ENCODE measurements at regions not wholly inside any gene's neighbourhood (a gene's known extent, or its start where the extent isn't known, plus 50 kb on each side); places are given as distances from the start of the nearest gene placed in this dataset.

DNA sequence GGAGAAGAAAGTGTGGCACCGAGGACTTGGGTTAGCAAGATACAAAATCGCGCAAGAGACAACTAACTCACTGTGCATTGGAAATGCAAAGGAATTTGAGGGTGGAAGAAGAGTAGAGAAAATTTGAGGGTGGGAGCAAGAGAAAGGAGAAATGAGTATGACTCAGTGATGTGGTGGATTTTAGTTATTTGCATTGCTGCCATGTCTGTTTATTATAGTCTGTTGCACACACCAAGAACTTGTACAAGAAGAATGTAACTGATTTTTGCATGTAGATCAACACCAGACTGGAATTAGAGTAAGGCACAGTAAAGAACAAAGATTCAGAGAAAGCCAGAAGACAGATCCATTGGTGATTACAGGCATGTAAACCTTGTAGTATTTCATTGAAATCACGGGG is 71.6 kb upstream of the SMIM36 start:
- DNase-seq (ENCODE audit: low read depth): no peak

DNA sequence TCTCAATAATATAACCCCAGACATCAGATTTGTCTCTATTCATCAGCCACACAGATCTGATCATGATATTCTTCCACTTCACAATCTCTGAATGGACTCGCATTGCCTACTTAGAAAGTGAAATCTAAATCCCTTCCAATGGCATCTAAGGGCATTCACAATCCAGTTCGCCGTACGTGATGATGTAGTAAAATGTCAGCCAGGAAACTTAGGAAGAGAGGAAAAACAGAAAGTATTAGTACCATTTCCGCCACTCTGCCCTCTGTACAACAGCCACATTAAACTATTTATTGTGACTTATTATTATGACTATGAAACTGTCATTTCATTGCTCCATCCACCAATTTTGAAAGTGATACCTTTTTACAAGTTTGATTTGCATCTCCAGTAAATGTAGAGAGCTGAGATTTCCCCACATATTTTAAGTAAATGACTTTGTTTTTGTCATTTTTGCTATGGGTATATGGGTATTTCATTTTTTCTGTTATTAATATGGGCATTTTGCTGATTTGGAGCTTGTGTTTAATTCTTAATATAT is 69.4 kb upstream of the SMIM36 start:
- no peak for DNase-seq (ENCODE audit: low read depth)

GRCh38 chr17:55577687-55578086 is 66.4 kb upstream of the SMIM36 start:
- DNase-seq (ENCODE audit: low read depth): no peak

- DNase-seq (ENCODE audit: low read depth): peak; percentile 49
Measured at GRCh38 chr17:55576996-55577586, 65.8 kb upstream of the SMIM36 start.

GRCh38 chr17:55576237-55576995 is 65.2 kb upstream of the SMIM36 start:
- DNase-seq (ENCODE audit: low read depth): no peak

DNA sequence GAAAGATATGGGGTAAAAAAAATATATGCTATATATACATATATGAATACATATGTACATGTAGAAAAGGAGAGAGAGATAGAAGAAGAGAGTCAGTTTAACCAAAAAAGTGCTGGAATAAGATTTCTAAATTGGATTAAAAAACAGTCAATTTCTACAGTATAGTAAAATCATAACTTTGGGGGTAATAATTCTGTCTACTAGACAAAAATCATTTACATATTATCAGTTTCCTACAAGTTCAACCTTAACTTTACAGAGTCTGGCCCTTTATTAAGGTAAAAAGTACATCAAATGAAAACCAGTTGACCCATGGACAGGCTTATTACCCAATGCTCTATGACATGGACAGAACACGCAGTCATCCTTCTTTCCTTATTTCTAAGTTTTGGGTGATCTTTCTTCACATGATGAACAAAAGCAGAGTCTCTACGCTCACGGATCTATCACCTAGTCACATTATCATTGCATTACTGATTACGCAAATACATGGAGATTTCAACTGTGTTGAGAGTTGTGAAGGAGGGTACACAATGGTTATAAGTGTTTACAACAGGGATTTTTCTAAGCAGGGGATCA is 63.9 kb upstream of the SMIM36 start:
- no peak for DNase-seq (ENCODE audit: low read depth)

GRCh38 chr17:55572599-55572998 is 61.3 kb upstream of the SMIM36 start:
- DNase-seq (ENCODE audit: low read depth): no peak

DNA sequence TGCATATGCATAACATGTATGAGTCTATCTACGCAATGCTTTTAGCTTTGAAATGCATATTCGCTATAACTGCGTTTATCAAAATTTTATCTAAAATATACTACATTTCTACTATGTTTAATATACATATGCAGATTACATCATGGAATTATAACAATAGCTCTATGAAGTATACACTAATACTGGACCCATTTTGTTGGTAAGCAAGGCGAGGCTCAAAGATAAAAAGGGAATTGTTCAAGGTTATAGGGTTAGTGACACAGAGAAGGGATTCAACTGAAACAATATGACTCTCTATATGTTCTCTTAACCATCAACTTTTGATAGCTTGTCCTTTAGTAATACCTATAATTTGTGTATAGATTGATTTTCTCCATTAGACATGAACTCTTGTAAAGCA is 60.9 kb upstream of the SMIM36 start:
- DNase-seq (ENCODE audit: low read depth): no peak

- no peak for DNase-seq (ENCODE audit: low read depth)
Measured at GRCh38 chr17:55571095-55571494, 59.8 kb upstream of the SMIM36 start.

DNA sequence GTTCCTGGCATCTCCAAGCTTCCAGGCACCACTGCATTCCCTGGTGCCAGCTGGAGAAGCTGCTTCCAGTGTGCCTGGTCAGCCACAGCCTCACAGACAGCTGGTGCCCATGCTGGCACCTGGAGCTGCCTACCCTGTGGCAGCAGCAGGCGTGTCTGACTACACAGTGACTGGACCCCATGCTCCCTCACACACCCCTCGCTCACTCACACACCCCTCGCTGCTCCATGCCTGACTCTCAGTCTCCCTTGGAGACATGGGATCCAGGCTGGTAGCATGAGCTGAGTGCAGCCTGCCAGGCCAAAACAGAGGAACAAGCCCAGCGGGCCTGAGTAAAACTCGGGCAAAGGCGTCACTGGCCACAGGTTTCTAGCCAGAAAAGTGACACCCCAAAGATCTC is 59.1 kb upstream of the SMIM36 start:
- no peak for DNase-seq (ENCODE audit: low read depth)

GRCh38 chr17:55567240-55568214 is 56.3 kb upstream of the SMIM36 start:
- DNase-seq (ENCODE audit: low read depth): no peak

GRCh38 chr17:55564081-55564480 is 52.8 kb upstream of the SMIM36 start:
- no peak for DNase-seq (ENCODE audit: low read depth)

- no peak for DNase-seq (ENCODE audit: low read depth)
Measured at GRCh38 chr17:55563363-55563762, 52.1 kb upstream of the SMIM36 start.

DNA sequence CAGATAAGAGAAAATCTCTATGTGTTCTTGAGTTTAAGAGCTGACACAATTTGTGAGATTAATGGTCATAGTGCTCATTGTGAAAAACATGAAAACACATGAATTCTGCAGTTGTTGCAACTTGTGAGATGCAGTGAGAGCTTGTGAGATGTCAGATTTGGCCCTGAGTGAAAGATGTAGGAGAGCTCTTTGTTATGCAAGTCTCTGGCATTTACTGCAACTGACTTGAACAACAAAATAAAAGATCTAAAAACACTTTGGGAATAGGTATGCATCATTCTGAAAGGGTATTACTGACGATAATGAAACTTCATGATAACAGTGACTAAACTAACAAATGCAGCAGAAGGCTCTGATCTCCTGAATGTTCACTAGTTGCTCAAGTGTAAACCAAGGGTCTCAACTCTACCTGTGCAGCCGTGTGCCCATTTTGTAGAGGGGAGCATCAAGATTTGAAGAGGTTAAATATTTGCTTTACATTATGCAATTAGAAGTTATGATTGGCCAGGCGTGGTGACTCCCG is 50.8 kb upstream of the SMIM36 start:
- DNase-seq (ENCODE audit: low read depth): no peak

- DNase-seq (ENCODE audit: low read depth): no peak
Measured at GRCh38 chr17:55561316-55561972, 50.2 kb upstream of the SMIM36 start.

Measured in GM04503 (cell line).